GM12872 (cell line): ENCODE measurements at regions not wholly inside any gene's neighbourhood (a gene's known extent, or its start where the extent isn't known, plus 50 kb on each side); places are given as distances from the start of the nearest gene placed in this dataset.

Source experiments
- CTCF ChIP-seq: IDR thresholded peaks from 3 replicates; pipeline ENCODE4 v1.5.1; 2011; ENCODE audit warnings: low read depth, mild to moderate bottlenecking, low read length, moderate library complexity; ENCODE audit not compliant: insufficient read depth

GRCh38 chr20:7629880-7630279 lies 310.4 kb downstream of the HAO1 start:
- TF ChIP-seq CTCF = no peak

GRCh38 chr20:7637184-7637583 lies 303.1 kb downstream of the HAO1 start:
- no peak for TF ChIP-seq CTCF

- TF ChIP-seq CTCF = no peak
Measured at GRCh38 chr20:7650086-7650879, 290.0 kb downstream of the HAO1 start.

- no peak for TF ChIP-seq CTCF
Measured at GRCh38 chr20:7654231-7654630, 286.0 kb downstream of the HAO1 start.

GRCh38 chr20:7656687-7657467 lies 283.4 kb downstream of the HAO1 start:
- TF ChIP-seq CTCF = no peak

- TF ChIP-seq CTCF = no peak
Measured at GRCh38 chr20:7657569-7657968, 282.7 kb downstream of the HAO1 start.

GRCh38 chr20:7660165-7660564 lies 280.1 kb downstream of the HAO1 start:
- TF ChIP-seq CTCF = no peak
